AG09309 (cell line): ENCODE measurements at regions not wholly inside any gene's neighbourhood (a gene's known extent, or its start where the extent isn't known, plus 50 kb on each side); places are given as distances from the start of the nearest gene placed in this dataset.

ENCODE experiments used
- DNase-seq: peaks from one replicate; pipeline ENCODE4 v3.0.0-alpha.2; 2010; ENCODE audit warnings: low read depth
- H3K4me3 ChIP-seq: 2 replicates; pipeline ENCODE4 v1.5.1; 2011; ENCODE audit warnings: mild to moderate bottlenecking, low read depth, low read length, moderate library complexity; ENCODE audit not compliant: control insufficient read depth
- TF ChIP-seq, protein P1 (sequence below): IDR thresholded peaks from 2 replicates; pipeline ENCODE4 v1.5.1; 2011; ENCODE audit warnings: mild to moderate bottlenecking, low read depth, low read length, inconsistent platforms; ENCODE audit not compliant: insufficient read depth, control insufficient read depth; ENCODE audit errors: missing control alignments

DNA sequence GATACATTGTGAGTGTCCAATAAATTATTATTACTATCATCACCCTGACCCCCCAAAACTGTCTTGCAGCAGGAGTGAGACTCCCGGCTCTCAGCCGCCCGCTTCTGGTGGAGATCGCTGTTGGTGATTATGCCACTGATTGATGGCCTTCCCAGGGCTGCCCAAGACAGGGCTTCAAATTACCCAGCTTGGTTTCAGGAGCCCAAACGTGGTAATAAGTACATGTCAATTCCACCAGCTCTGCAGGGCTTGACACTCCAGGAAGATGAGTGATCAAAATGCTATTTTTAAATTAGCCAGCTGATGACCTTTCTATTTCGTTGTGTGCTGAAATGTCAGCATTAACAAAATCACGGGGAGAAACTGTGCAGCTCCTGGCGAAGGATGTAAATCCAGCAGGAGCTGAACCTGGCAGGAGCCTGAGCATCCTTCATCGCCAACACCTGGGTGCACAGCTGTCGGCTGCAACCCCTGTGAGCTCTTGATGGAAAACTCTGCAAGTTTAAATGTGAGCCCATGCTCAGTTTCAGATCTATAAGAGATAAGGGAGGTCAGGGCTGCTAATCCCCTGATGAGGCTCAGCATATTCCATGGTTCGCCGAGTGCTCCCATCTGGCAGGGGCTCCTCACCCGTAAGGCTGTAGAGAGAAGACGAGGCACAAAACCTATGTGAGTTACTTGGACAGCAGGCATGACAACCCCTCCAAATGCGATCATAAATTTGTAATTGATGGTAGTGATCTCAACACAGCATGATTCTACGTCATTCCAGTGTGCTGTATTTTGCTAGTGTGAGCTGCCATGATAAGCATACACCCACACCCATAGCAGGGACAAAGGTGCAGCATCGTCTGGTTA, 446.3 kb downstream of the TCERG1L start:
- TF ChIP-seq, protein P1, sequence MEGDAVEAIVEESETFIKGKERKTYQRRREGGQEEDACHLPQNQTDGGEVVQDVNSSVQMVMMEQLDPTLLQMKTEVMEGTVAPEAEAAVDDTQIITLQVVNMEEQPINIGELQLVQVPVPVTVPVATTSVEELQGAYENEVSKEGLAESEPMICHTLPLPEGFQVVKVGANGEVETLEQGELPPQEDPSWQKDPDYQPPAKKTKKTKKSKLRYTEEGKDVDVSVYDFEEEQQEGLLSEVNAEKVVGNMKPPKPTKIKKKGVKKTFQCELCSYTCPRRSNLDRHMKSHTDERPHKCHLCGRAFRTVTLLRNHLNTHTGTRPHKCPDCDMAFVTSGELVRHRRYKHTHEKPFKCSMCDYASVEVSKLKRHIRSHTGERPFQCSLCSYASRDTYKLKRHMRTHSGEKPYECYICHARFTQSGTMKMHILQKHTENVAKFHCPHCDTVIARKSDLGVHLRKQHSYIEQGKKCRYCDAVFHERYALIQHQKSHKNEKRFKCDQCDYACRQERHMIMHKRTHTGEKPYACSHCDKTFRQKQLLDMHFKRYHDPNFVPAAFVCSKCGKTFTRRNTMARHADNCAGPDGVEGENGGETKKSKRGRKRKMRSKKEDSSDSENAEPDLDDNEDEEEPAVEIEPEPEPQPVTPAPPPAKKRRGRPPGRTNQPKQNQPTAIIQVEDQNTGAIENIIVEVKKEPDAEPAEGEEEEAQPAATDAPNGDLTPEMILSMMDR, result no peak
- H3K4me3 ChIP-seq, result no peak overlapping the region
- DNase-seq, result no peak

GRCh38 chr10:130866857-130867256, 444.7 kb downstream of the TCERG1L start:
- H3K4me3 ChIP-seq, result no peak overlapping the region
- TF ChIP-seq, protein P1, result no peak

DNA sequence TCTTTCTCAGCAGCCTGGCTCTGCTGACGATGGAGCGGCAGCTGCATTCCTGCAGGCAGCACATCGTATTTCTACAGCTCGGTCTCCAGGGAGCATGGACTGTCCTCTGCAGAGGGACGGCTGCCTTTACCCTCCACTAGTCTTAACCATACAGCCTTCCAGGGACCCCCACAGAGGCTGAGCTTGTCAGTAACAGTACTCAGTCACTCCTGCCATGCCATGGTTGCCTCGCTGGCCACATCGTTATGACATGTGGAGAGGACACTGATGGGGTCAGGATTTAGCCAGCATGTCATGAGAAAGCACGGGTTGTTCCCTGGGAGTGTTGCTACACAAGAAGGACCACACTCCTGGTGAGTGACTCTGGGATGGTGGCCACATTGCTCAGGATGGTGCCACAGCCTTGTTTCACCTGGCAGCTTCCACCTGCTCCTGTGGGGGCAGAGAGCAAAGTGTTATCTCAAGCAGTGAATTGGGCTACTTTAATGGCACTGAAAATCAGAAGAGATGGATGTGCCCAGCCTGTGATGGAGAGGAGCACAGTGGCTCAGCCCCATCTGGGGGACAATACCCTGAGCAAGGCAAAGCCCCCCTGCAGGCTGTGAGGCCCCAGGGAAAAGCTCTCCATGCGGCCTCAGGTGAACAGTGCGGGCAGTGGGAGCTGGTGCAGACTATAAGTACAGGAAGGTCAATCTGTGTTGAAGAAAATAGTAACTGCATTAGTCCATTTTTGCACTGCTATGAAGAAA, 443.9 kb downstream of the TCERG1L start:
- no peak for DNase-seq
- H3K4me3 ChIP-seq, result no peak overlapping the region
- TF ChIP-seq, protein P1, result no peak

More at GRCh38 chr10:130866857-130867256, 444.7 kb downstream of the TCERG1L start:
- DNase-seq, result no peak

DNA sequence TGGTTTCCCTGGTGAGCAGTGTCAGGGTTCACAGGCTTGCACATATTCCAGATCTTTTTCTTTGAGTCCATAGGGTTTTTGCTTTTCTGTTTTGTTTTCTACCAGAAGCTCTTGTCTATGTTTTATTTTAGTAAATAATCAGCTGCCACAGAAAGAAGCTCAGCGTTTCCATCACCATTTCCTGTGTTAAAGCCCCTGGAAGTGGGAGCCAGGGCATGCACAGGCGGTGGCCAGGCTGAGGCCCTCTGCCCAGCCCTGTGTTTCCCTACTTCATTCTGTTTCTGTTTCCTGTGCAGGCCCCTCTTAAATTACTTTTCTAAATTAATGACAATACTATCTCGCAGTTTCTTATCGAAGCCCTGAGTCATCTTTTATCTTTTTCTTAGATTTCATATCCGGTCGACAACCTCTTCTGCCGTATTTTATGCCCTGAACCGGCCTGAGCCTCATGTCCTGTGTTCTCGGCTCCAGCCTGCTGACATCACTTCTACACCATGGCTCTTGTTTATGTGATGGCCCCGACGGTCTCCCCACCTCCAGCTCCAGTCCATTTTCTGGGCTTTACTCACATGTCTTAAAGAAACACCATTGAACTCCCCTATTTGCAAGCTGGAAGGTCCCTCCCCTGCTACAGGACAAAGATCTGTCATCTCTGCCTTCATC, 442.2 kb downstream of the TCERG1L start:
- no peak overlapping the region for H3K4me3 ChIP-seq
- DNase-seq, result no peak
- TF ChIP-seq, protein P1, result no peak

DNA sequence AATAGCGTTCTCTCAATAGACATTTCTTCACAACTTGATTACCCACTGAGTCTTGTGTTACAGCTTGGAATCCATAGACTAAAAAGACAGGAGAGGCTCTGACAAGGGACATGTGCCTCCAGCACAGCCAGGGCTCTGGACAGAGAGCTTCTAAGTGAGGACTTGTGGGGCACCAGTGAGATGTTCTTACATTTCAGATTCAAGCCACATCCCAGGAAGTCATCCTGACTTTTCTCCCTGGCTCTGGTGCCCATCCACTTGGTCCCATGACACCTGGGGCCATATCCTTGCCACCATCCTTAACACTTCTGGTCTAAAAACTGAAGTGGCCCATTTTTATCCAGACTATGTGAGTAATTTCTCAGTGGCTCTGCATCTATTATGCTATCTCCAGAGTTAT, 440.1 kb downstream of the TCERG1L start:
- TF ChIP-seq, protein P1, result no peak

GRCh38 chr10:130873636-130874035, 437.9 kb downstream of the TCERG1L start:
- H3K4me3 ChIP-seq, result no peak overlapping the region
- DNase-seq, result no peak
- TF ChIP-seq, protein P1, result no peak

More for the DNA sequence above, 440.1 kb downstream of the TCERG1L start:
- no peak overlapping the region for H3K4me3 ChIP-seq
- DNase-seq, result no peak
